CD4-positive, alpha-beta T cell treated with Interleukin-15 for 4 hours (primary cell): ENCODE measurements at regions not wholly inside any gene's neighbourhood (a gene's known extent, or its start where the extent isn't known, plus 50 kb on each side); places are given as distances from the start of the nearest gene placed in this dataset.

Source experiments
- DNase-seq: peaks from one replicate; pipeline ENCODE4 v3.0.0-alpha.2; 2020; ENCODE audit warnings: low spot score

GRCh38 chr10:128971374-128972035 lies 495.5 kb upstream of the MGMT start:
- no peak for DNase-seq

GRCh38 chr10:128972036-128972405 lies 495.0 kb upstream of the MGMT start:
- DNase-seq, result no peak

DNA sequence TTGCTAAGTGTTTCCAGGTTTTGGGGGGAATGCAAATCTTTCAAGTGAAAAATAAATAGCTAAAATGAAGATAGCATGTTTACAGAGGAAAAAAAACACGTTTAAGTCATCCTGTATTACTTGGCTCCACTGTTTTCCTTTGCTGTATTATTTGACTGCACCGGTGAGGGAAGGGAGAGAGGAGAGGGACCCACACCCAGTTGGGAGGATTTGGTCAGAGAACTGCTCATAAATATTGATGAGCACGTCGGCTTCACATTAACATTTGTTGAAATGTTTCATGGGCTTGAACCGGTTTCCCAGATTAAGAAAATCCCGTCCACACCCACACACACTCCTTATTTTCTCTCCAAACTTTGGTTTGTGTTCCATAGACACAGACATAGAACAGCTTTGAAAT lies 493.8 kb upstream of the MGMT start:
- no peak for DNase-seq

GRCh38 chr10:128976856-128977255 lies 490.2 kb upstream of the MGMT start:
- DNase-seq, result no peak

DNA sequence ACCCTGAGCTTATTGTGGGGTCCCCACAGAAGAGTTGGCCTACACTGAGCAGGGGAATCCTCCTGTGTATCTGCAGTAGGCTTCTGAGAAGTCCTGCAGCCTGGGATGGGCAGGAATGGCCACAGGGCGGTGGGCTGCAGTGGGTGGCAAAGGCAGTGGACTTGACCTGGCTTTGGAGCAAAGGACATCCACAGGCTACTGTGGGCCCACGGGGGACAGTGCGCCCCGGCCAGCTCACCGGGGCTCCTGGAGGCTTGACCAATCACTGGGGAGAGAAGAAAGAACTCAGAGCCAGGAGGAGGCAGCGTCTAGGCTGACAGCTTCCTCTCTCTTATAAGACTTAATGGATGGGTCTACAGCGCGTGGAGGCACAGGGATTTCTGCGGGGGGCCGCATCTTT lies 488.8 kb upstream of the MGMT start:
- no peak for DNase-seq

DNA sequence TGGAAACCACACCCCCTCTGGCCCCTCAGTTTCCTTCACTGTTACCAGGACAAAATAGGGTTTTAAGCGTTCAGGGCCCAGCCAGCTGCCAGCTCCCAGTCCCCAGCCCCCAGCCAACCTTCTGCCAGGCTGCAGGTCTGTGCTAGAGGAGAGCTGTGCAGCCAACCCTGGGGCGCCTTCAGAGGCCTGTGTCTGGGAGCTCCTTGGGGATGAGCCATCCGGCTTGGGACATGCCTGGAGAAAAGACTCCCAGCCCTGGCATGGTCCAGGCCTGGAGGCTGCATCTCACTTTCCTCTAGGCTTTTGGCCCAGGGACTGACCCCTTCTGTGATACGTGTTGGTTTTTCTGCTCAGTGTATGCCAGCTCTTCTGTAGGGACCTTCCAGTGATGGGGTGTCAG lies 487.6 kb upstream of the MGMT start:
- DNase-seq, result no peak

DNA sequence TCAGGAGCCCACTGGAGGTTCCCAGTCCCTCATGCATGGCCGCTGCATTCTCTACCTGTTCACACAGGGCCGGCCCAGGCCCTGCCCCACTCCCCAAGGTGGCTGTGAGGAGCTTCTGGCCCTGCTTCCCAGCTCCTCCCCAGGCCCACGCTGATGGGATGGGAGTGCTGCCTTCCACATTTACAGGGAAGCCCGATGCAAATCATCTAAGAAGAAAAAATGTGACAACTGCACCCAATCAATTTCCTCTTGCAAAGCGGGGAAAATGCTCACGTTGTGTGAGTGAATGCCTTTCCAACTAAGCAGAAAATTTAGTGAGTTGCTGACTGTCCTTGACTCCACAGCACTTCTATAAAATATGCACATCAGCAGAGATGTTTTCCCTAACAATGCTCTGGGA lies 485.8 kb upstream of the MGMT start:
- no peak for DNase-seq

DNA sequence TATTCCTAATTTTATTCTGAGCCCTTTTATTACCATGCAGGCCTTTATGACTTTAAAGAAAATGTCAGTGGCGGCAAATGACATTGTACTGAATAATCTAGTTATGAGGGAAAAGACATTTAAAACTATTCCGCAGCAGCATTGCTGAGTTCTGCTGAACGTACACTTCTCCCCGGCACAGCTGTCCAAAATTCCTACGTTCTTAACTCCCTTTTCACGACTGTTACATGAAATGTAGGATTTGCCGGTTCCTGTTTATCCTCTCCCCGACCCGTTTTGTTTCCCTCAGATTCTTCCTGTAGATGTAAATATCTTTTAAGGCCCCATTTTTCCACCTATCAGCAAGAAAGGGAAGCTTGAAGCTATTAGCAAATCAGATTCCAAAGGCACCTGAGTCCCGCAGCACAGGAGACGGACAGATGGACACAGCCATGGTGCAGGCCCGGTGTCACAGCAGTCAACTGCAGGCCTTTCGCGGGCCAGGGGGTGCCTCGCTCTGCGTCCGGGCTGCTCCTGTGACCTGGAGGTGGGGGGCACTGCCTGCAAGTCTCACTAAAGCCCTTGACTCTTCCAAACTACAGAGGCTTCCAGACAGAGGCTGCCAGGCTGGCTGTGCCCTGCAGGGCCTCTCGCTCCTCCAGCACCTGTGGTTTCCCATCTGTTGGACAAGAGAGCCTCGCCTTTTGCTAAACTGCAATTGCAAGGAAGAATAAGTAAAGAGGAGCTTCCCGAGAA lies 485.0 kb upstream of the MGMT start:
- DNase-seq, result no peak

- DNase-seq, result no peak
Observed at GRCh38 chr10:128982616-128982915, 484.5 kb upstream of the MGMT start.

- DNase-seq, result no peak
Observed at GRCh38 chr10:128985036-128985435, 482.0 kb upstream of the MGMT start.

DNA sequence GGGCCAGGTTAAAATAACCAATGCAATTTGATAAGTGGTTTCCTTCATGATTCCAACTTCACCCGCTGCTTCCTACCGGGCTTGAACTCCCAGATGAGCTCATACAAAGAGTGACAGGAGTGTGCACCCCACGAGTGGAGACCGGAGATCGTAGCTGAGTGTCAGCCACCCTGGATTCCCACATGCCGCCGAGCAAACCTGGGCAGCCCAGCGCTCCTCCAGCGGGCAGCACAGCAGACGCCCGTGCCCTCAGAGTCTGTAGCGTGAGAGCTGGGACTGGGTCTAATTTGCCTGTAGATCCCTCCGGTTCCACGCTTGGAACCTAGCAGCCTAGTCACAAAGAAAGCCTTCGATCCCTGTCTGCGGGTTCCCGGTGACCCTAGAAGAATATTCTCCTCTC lies 476.1 kb upstream of the MGMT start:
- no peak for DNase-seq

- DNase-seq, result no peak
Observed at GRCh38 chr10:128992770-128993169, 474.3 kb upstream of the MGMT start.

- DNase-seq, result no peak
Observed at GRCh38 chr10:128993443-128993842, 473.6 kb upstream of the MGMT start.

- no peak for DNase-seq
Observed at GRCh38 chr10:128993911-128994538, 473.0 kb upstream of the MGMT start.

- DNase-seq, result no peak
Observed at GRCh38 chr10:128994598-128995143, 472.4 kb upstream of the MGMT start.

DNA sequence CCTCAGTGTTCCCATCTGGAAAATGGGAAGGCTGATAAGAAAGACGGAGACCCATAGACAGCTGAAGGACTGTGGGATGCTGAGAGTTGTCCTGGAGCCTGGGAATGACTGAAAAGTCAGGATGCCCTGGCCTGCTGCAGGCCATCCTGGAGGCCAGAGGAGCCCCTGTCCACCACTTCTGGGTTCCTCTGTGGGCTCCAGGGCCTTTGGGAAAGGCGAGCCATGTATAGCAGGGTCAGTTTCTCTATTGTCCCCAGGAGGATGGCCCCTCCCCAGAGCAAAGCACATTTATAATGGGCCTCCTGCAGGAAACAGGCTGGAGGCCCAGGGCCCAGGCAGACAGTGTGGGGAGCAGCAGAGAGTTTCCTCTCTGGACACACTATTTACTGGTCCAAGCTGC lies 471.4 kb upstream of the MGMT start:
- DNase-seq, result no peak

DNA sequence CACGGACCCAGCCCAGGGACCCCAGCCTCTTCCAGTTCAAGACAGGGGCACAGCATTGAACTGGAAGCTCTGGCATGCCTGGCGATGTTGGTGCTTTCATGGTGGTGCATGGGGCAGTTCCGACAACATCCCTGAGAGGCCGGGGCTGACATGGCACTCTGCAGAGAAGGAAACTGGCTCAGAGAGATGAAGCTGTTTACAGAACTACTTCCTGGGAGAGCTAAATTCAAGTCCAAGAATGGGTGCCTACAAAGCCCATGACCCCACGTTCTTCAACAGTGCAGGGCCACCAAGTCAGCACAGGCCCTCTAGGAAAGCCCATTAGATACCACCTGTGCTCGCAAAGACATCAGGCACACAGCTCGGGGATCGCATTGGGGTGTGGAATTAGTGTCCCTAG lies 470.9 kb upstream of the MGMT start:
- no peak for DNase-seq

- DNase-seq, result no peak
Observed at GRCh38 chr10:128998101-128998805, 468.8 kb upstream of the MGMT start.

DNA sequence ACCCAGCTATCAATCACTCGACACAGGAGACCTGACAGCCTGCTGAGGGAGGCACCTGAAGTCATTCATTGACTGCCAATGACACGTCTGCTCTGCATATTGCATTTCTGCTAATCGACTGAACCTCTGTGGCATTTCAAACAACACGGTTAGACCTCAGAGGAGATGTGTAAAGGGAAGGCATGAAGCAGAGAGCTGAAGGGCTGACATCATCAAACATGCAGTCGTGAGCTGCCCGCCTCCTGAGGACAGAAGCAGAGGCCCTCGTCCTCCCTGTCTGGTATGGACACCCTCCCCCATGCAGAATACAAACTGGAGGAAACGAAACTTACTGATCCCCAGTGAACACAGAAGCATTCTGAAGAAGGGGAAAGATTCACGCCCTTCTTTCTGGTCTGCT lies 462.6 kb upstream of the MGMT start:
- DNase-seq, result no peak

DNA sequence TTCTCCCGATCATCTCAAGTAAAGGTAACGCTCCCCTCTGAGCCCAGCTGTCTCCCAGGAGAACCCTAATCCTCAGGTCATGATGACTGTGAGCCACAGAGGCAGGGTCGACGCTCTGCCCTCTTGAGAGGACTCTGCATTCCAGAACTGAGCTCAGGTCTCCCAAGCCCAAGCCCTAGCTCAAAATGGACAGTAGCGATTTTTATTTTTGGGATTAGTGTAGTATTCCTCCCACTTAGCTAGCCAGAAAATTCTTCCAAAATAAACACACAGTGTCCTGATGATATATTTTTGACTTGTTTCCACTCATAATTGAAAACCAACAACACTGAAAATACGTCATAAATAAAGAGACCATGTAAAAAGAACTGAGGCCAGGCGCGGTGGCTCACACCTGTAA lies 462.0 kb upstream of the MGMT start:
- no peak for DNase-seq

GRCh38 chr10:129005804-129006203 lies 461.2 kb upstream of the MGMT start:
- DNase-seq, result no peak

GRCh38 chr10:129018511-129018910 lies 448.5 kb upstream of the MGMT start:
- no peak for DNase-seq
